CD8-positive, alpha-beta memory T cell (primary cell): ENCODE measurements at regions not wholly inside any gene's neighbourhood (a gene's known extent, or its start where the extent isn't known, plus 50 kb on each side); places are given as distances from the start of the nearest gene placed in this dataset.

Experiments
- CTCF ChIA-PET: fragments of 350-600 bp; sonication (Branson Sonifier 250); formaldehyde crosslinking; loops from one replicate; lab custom pipeline; 2021; ENCODE audit warnings: antibody characterized with exemption; lab: Charles Lee
- POLR2A ChIA-PET: fragments of 350-600 bp; sonication (Branson Sonifier 250); formaldehyde crosslinking; loops from one replicate; lab custom pipeline; 2021; ENCODE audit warnings: antibody characterized with exemption; lab: Charles Lee
- DNase-seq, 5 donors: peaks; one replicate each; pipeline versions ENCODE4 v3.0.0 to v3.0.0-alpha.2; 2020 to 2022; ENCODE audit warnings: mixed read lengths in 1 of 5
- H3K27ac ChIP-seq: one replicate; pipeline ENCODE4 v1.7.0; 2013; ENCODE audit warnings: low read depth, mild to moderate bottlenecking, low read length, moderate library complexity
- H3K27me3 ChIP-seq: 2 replicates; pipeline ENCODE4 v1.7.0; 2013; ENCODE audit warnings: low read length, mild to moderate bottlenecking; ENCODE audit not compliant: insufficient read depth, poor library complexity, severe bottlenecking
- H3K36me3 ChIP-seq: 2 replicates; pipeline ENCODE4 v1.7.0; 2013; ENCODE audit warnings: mild to moderate bottlenecking, low read length, moderate library complexity; ENCODE audit not compliant: insufficient read depth
- H3K4me1 ChIP-seq: 2 replicates; pipeline ENCODE4 v1.7.0; 2013; ENCODE audit warnings: mild to moderate bottlenecking, low read length, moderate library complexity; ENCODE audit not compliant: insufficient read depth
- H3K4me3 ChIP-seq: 2 replicates; pipeline ENCODE4 v1.7.0; 2013; ENCODE audit warnings: mild to moderate bottlenecking, low read length
- H3K9me3 ChIP-seq: 2 replicates; pipeline ENCODE4 v1.7.0; 2013; ENCODE audit warnings: mild to moderate bottlenecking, low read length
- H3K27ac Mint-ChIP-seq, 8 donors: one replicate each; pipeline ENCODE4 v1.8.0; 2020 to 2021; ENCODE audit warnings: mixed read lengths in 8 of 8, mild to moderate bottlenecking in 6 of 8, inconsistent platforms in 3 of 8, moderate library complexity in 3 of 8
- H3K27me3 Mint-ChIP-seq, 2 donors: one replicate each; pipeline ENCODE4 v1.8.0; 2020 to 2021; ENCODE audit warnings: mixed read lengths in 2 of 2, mild to moderate bottlenecking in 1 of 2, moderate library complexity in 1 of 2
- H3K36me3 Mint-ChIP-seq, 3 donors: one replicate each; pipeline ENCODE4 v1.8.0; 2020 to 2021; ENCODE audit warnings: mixed read lengths in 3 of 3, inconsistent platforms in 1 of 3, mild to moderate bottlenecking in 1 of 3
- H3K4me1 Mint-ChIP-seq, 3 donors: one replicate each; pipeline ENCODE4 v1.8.0; 2020 to 2021; ENCODE audit warnings: mixed read lengths in 3 of 3, inconsistent platforms in 1 of 3, mild to moderate bottlenecking in 1 of 3
- H3K4me3 Mint-ChIP-seq, 7 donors: one replicate each; pipeline ENCODE4 v1.8.0; 2020 to 2021; ENCODE audit warnings: mixed read lengths in 7 of 7, mild to moderate bottlenecking in 6 of 7, moderate library complexity in 4 of 7, inconsistent platforms in 2 of 7
- H3K9me3 Mint-ChIP-seq, 5 donors: one replicate each; pipeline ENCODE4 v1.8.0; 2020 to 2022; ENCODE audit warnings: mixed read lengths in 5 of 5, mild to moderate bottlenecking in 3 of 5, moderate library complexity in 2 of 5, inconsistent platforms in 1 of 5

DNA sequence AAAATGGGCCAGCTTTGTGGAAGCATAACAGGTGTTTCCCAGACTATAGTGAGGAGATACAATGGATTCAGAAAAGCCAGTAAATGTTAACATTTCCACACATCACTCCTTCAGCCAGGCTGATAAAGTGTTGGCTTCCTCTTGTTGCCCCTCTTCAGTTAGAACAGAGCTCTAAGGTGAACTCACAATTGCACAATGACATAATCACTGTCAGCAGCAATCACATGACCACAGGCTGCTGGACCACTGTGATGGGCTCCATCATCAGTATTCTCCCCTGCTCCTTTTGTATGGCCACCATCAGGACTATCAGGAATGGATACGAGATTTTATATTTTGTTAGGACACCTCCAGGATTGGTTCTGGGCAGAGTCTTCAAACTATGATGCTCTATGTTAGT lies 849.4 kb upstream of the GHITM start:
- ChIA-PET POLR2A (no interaction called here), CTCF (no interaction called here)
- Mint-ChIP-seq H3K36me3 (no peaks in the 10 kb centered on the region), H3K4me3 (no peak overlapping the region), H3K4me1 (no peaks in the 10 kb centered on the region), H3K9me3 (peaks cover 0 to 22% (median 7%) of the 10 kb centered on the region in 5 donors), H3K27me3 (no peaks in the 10 kb centered on the region), H3K27ac (no peak overlapping the region)
- no peaks in the 10 kb centered on the region for H3K9me3 ChIP-seq
- DNase-seq = no peak
- H3K27me3 ChIP-seq = no peaks in the 10 kb centered on the region
- no peaks in the 10 kb centered on the region for H3K36me3 ChIP-seq
- H3K4me1 ChIP-seq = no peaks in the 10 kb centered on the region
- H3K27ac ChIP-seq = no peak overlapping the region
- H3K4me3 ChIP-seq = no peak overlapping the region

GRCh38 chr10:83301732-83302131 lies 837.6 kb upstream of the GHITM start:
- Histone ChIP-seq H3K9me3 (no peaks in the 10 kb centered on the region), H3K4me3 (no peak overlapping the region), H3K36me3 (no peaks in the 10 kb centered on the region), H3K4me1 (no peaks in the 10 kb centered on the region), H3K27me3 (no peaks in the 10 kb centered on the region), H3K27ac (no peak overlapping the region)
- Mint-ChIP-seq H3K27ac (no peak overlapping the region), H3K4me1 (no peaks in the 10 kb centered on the region), H3K9me3 (peaks cover 0 to 15% (median 9%) of the 10 kb centered on the region in 5 donors), H3K27me3 (no peaks in the 10 kb centered on the region), H3K36me3 (no peaks in the 10 kb centered on the region), H3K4me3 (no peak overlapping the region)
- CTCF ChIA-PET = no interaction called here
- POLR2A ChIA-PET = no interaction called here
- DNase-seq = no peak

DNA sequence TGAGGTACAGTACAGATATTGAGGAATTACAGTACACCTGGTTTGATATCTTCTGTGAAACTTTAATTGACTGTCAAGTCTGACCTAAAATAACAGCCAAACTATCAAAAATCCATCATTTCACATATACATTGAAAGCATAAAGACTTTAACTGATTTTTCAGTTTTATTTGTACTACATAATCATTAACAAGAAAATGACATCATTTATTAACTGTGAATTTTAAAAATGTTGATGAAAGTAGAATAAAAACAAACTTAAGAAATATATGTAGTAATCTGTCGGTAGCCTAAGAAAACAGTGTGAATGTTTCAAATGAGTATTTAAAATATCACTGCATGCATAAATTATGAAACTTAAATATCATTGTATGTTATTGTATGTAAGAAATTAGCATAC lies 836.7 kb upstream of the GHITM start:
- no peak overlapping the region for H3K4me3 ChIP-seq
- CTCF ChIA-PET = no interaction called here

GRCh38 chr10:83310688-83311087 lies 828.6 kb upstream of the GHITM start:
- Mint-ChIP-seq H3K9me3 (peaks cover 7 to 25% (median 11%) of the 10 kb centered on the region in 5 donors), H3K4me1 (no peaks in the 10 kb centered on the region), H3K27me3 (no peaks in the 10 kb centered on the region), H3K27ac (no peak overlapping the region), H3K4me3 (no peak overlapping the region), H3K36me3 (no peaks in the 10 kb centered on the region)
- Histone ChIP-seq H3K4me1 (no peaks in the 10 kb centered on the region), H3K27ac (no peak overlapping the region), H3K36me3 (no peaks in the 10 kb centered on the region), H3K27me3 (no peaks in the 10 kb centered on the region), H3K4me3 (no peak overlapping the region), H3K9me3 (no peaks in the 10 kb centered on the region)
- DNase-seq = no peak
- ChIA-PET CTCF (no interaction called here), POLR2A (no interaction called here)

More for the DNA sequence above, 836.7 kb upstream of the GHITM start:
- Histone ChIP-seq H3K9me3 (no peaks in the 10 kb centered on the region), H3K4me1 (no peaks in the 10 kb centered on the region), H3K27me3 (no peaks in the 10 kb centered on the region), H3K27ac (no peak overlapping the region), H3K36me3 (no peaks in the 10 kb centered on the region)
- H3K27me3 Mint-ChIP-seq = no peaks in the 10 kb centered on the region
- DNase-seq = no peak
- H3K27ac Mint-ChIP-seq = no peak overlapping the region
- POLR2A ChIA-PET = no interaction called here
- H3K36me3 Mint-ChIP-seq = no peaks in the 10 kb centered on the region
- H3K4me1 Mint-ChIP-seq = no peaks in the 10 kb centered on the region
- H3K9me3 Mint-ChIP-seq = peaks cover 0 to 13% (median 7%) of the 10 kb centered on the region in 5 donors
- no peak overlapping the region for H3K4me3 Mint-ChIP-seq

DNA sequence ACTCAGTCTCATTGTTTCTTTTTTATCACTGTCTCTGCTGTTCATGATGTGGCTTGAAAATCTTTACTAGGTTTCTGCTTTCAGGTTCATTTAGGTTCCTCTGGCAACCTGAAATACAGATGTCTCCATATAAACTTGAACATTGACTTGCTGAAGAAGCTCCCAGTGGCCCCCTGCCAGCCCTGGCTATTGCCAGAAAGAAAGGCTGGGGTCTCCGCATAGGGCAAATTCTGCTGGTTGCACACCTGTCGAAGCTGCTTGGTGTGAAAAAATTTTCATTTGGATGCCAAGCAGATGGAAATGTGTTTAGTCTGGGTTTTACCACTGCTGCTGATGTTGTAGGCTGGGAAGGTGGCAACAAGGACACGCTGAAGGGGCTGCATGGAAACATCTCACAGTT lies 826.7 kb upstream of the GHITM start:
- Histone ChIP-seq H3K9me3 (no peaks in the 10 kb centered on the region), H3K27me3 (no peaks in the 10 kb centered on the region), H3K4me1 (no peaks in the 10 kb centered on the region), H3K4me3 (no peak overlapping the region), H3K27ac (no peak overlapping the region), H3K36me3 (no peaks in the 10 kb centered on the region)
- H3K4me3 Mint-ChIP-seq = no peak overlapping the region
- no peak overlapping the region for H3K27ac Mint-ChIP-seq
- no peaks in the 10 kb centered on the region for H3K27me3 Mint-ChIP-seq
- ChIA-PET POLR2A (no interaction called here), CTCF (no interaction called here)
- no peaks in the 10 kb centered on the region for H3K36me3 Mint-ChIP-seq
- H3K4me1 Mint-ChIP-seq = no peaks in the 10 kb centered on the region
- H3K9me3 Mint-ChIP-seq = peaks cover 3 to 31% (median 12%) of the 10 kb centered on the region in 5 donors
- DNase-seq = no peak

- no peak overlapping the region for H3K4me3 ChIP-seq
- Mint-ChIP-seq H3K27me3 (no peaks in the 10 kb centered on the region), H3K27ac (no peak overlapping the region), H3K4me1 (no peaks in the 10 kb centered on the region), H3K9me3 (peaks cover 2 to 14% (median 10%) of the 10 kb centered on the region in 5 donors), H3K4me3 (no peak overlapping the region), H3K36me3 (peaks cover 0 to 2% (median 0%) of the 10 kb centered on the region in 3 donors)
- H3K27me3 ChIP-seq = no peaks in the 10 kb centered on the region
- CTCF ChIA-PET = no interaction called here
- no peaks in the 10 kb centered on the region for H3K4me1 ChIP-seq
- H3K9me3 ChIP-seq = no peaks in the 10 kb centered on the region
- no peak overlapping the region for H3K27ac ChIP-seq
- POLR2A ChIA-PET = no interaction called here
- no peaks in the 10 kb centered on the region for H3K36me3 ChIP-seq
- no peak for DNase-seq
Measured at GRCh38 chr10:83332690-83333089, 806.6 kb upstream of the GHITM start.

DNA sequence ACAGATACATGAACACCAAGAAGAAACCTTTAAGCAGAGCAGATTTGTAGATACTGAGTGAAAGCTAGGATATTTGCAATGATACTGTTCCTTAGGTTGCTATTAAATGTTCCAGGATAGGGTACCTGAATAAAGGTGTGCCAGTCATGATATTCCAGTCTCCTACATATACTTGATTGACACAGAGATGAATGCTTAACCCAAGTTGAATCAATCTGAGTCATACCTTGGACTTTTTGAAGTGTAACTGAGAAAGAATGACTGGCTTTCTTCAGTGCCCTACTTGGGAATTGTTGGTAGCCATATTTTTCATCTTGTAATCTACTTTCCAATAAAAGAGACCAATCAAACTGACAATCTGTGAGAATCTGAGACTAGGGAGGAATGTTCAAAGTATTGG lies 805.7 kb upstream of the GHITM start:
- no peak overlapping the region for H3K27ac ChIP-seq
- DNase-seq = no peak
- Mint-ChIP-seq H3K9me3 (peaks cover 2 to 17% (median 10%) of the 10 kb centered on the region in 5 donors), H3K27ac (no peak overlapping the region), H3K4me1 (no peaks in the 10 kb centered on the region), H3K36me3 (peaks cover 0 to 2% (median 0%) of the 10 kb centered on the region in 3 donors), H3K27me3 (no peaks in the 10 kb centered on the region), H3K4me3 (no peak overlapping the region)
- no peaks in the 10 kb centered on the region for H3K4me1 ChIP-seq
- H3K9me3 ChIP-seq = no peaks in the 10 kb centered on the region
- H3K4me3 ChIP-seq = no peak overlapping the region
- H3K36me3 ChIP-seq = no peaks in the 10 kb centered on the region
- ChIA-PET CTCF (no interaction called here), POLR2A (no interaction called here)
- no peaks in the 10 kb centered on the region for H3K27me3 ChIP-seq

- Histone ChIP-seq H3K4me3 (no peak overlapping the region), H3K4me1 (no peaks in the 10 kb centered on the region), H3K27me3 (no peaks in the 10 kb centered on the region), H3K36me3 (no peaks in the 10 kb centered on the region), H3K9me3 (no peaks in the 10 kb centered on the region), H3K27ac (no peak overlapping the region)
- H3K27me3 Mint-ChIP-seq = no peaks in the 10 kb centered on the region
- no peaks in the 10 kb centered on the region for H3K36me3 Mint-ChIP-seq
- no peak overlapping the region for H3K4me3 Mint-ChIP-seq
- peaks cover 7 to 9% (median 9%) of the 10 kb centered on the region in 5 donors for H3K9me3 Mint-ChIP-seq
- POLR2A ChIA-PET = no interaction called here
- H3K4me1 Mint-ChIP-seq = no peaks in the 10 kb centered on the region
- H3K27ac Mint-ChIP-seq = no peak overlapping the region
- no peak for DNase-seq
- CTCF ChIA-PET = no interaction called here
Measured at GRCh38 chr10:83343676-83344075, 795.6 kb upstream of the GHITM start.
